KMS-11 (cell line): ENCODE measurements at regions not wholly inside any gene's neighbourhood (a gene's known extent, or its start where the extent isn't known, plus 50 kb on each side); places are given as distances from the start of the nearest gene placed in this dataset.

Experiments used
- H2AFZ ChIP-seq: fragments of 200-600 bp; sonication (generic); 2 replicates; pipeline ENCODE4 v1.6.1; 2016; ENCODE audit warnings: antibody characterized with exemption, mixed run types, low read depth
- H3K27ac ChIP-seq: fragments of 200-600 bp; sonication (generic); 2 replicates; pipeline ENCODE4 v1.6.1; 2016; ENCODE audit warnings: mild to moderate bottlenecking, mixed run types
- H3K27me3 ChIP-seq: fragments of 200-600 bp; sonication (generic); 2 replicates; pipeline ENCODE4 v1.6.1; 2017; ENCODE audit warnings: mild to moderate bottlenecking, low read depth, mixed run types, moderate library complexity; ENCODE audit not compliant: insufficient read depth
- H3K36me3 ChIP-seq: fragments of 200-600 bp; sonication (generic); 2 replicates; pipeline ENCODE4 v1.6.1; 2017; ENCODE audit warnings: mild to moderate bottlenecking, mixed run types; ENCODE audit not compliant: insufficient read depth
- H3K4me1 ChIP-seq: fragments of 200-600 bp; sonication (generic); 2 replicates; pipeline ENCODE4 v1.6.1; 2016; ENCODE audit warnings: mild to moderate bottlenecking, low read depth, mixed run types; ENCODE audit not compliant: poor library complexity, severe bottlenecking
- H3K4me2 ChIP-seq: fragments of 200-600 bp; sonication (generic); 2 replicates; pipeline ENCODE4 v1.7.0; 2016; ENCODE audit warnings: mild to moderate bottlenecking, mixed run types
- H3K4me3 ChIP-seq: fragments of 200-600 bp; sonication (generic); IDR thresholded peaks from 2 replicates; pipeline ENCODE4 v1.6.1; 2017; ENCODE audit warnings: low read depth, low read length, mixed read lengths; ENCODE audit not compliant: insufficient read depth
- H3K79me2 ChIP-seq: fragments of 200-600 bp; sonication (generic); 2 replicates; pipeline ENCODE4 v1.6.1; 2016; ENCODE audit warnings: low read depth, mixed run types; ENCODE audit not compliant: insufficient read depth
- H3K9ac ChIP-seq: fragments of 200-600 bp; sonication (generic); 2 replicates; pipeline ENCODE4 v1.6.1; 2016; ENCODE audit warnings: mild to moderate bottlenecking, mixed run types
- H4K20me1 ChIP-seq: fragments of 200-600 bp; sonication (generic); 2 replicates; pipeline ENCODE4 v1.6.1; 2016; ENCODE audit warnings: mild to moderate bottlenecking, mixed run types; ENCODE audit not compliant: insufficient read depth
- TF ChIP-seq, protein P1 (sequence below): fragments of 200-600 bp; sonication (generic); conservative IDR thresholded peaks from 2 replicates; pipeline ENCODE4 v1.6.1; 2017; ENCODE audit warnings: low read depth, mild to moderate bottlenecking, antibody characterized with exemption, low read length, moderate library complexity, mixed read lengths

DNA sequence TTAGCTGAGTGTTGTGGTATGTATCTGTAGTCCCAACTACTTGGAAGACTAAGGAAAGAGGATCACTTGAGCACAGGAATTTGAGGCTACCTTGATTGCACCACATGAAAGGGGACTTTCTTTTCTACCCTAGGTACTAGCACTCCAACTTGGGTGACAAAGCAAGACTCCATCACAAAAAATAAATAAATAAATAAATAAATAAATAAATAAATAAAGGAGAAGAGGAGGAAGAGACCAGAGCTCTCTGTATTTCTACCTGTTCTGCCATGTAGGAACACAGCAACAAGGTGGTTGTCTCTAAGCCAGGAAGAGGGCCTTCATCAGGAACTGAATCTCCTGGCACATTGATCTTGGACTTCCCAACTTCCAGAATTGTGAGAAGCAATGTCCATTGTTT, 118.6 kb downstream of the HMHB1 start:
- Histone ChIP-seq H3K27ac (no peak overlapping the region), H2AFZ (no peak overlapping the region), H3K4me3 (no peak overlapping the region), H4K20me1 (no peaks in the 10 kb centered on the region), H3K9ac (no peak overlapping the region), H3K4me1 (no peaks in the 10 kb centered on the region), H3K27me3 (no peaks in the 10 kb centered on the region), H3K79me2 (no peaks in the 10 kb centered on the region), H3K36me3 (no peaks in the 10 kb centered on the region), H3K4me2 (no peak overlapping the region)
- TF ChIP-seq, protein P1, sequence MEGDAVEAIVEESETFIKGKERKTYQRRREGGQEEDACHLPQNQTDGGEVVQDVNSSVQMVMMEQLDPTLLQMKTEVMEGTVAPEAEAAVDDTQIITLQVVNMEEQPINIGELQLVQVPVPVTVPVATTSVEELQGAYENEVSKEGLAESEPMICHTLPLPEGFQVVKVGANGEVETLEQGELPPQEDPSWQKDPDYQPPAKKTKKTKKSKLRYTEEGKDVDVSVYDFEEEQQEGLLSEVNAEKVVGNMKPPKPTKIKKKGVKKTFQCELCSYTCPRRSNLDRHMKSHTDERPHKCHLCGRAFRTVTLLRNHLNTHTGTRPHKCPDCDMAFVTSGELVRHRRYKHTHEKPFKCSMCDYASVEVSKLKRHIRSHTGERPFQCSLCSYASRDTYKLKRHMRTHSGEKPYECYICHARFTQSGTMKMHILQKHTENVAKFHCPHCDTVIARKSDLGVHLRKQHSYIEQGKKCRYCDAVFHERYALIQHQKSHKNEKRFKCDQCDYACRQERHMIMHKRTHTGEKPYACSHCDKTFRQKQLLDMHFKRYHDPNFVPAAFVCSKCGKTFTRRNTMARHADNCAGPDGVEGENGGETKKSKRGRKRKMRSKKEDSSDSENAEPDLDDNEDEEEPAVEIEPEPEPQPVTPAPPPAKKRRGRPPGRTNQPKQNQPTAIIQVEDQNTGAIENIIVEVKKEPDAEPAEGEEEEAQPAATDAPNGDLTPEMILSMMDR: no peak

DNA sequence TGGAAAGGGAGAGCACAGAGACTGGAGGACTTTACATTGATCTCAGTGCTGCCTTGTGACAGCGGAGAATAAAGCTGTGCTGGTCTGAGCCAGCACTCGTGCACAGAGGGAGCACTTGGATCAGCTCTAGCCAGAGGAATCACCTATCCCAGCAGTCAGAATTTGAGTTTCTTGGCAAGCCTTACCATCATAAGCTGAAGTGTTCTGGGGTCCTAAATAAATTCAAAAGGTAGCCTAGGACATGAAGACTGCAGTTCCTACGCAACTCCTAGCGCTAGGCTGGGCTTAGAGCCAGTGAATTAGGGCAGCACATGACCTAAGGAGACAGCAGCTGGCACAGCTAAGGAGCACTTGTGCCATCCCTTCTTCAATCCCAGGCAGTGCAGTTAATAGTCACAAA, 119.5 kb downstream of the HMHB1 start:
- Histone ChIP-seq H3K4me3 (no peak overlapping the region), H4K20me1 (no peaks in the 10 kb centered on the region), H3K79me2 (no peaks in the 10 kb centered on the region), H3K9ac (no peak overlapping the region), H2AFZ (no peak overlapping the region), H3K27me3 (no peaks in the 10 kb centered on the region), H3K36me3 (no peaks in the 10 kb centered on the region), H3K4me2 (no peak overlapping the region), H3K4me1 (no peaks in the 10 kb centered on the region), H3K27ac (no peak overlapping the region)
- TF ChIP-seq, protein P1: no peak

DNA sequence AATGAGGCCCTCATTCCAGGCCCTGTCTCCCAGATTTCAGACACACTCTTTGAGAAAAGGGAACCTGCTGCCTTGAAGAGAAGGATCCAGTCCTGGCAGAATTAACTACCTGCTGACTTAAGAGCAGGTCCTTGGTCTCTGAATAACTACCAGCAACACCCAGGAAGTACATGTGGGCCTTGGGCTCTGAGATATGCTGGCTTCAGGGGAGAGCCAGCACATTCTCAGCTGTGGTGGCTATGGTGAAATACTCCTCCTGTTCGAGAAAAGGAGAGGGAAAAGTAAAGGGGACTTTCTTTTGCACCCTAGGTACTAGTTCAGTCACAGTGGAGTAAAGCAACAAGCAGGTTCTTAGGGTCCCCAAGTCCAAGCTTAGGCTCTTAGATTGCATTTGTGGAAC, 120.0 kb downstream of the HMHB1 start:
- Histone ChIP-seq H2AFZ (no peak overlapping the region), H3K9ac (no peak overlapping the region), H3K4me1 (no peaks in the 10 kb centered on the region), H3K4me3 (no peak overlapping the region), H3K79me2 (no peaks in the 10 kb centered on the region), H3K27me3 (no peaks in the 10 kb centered on the region), H4K20me1 (no peaks in the 10 kb centered on the region), H3K4me2 (no peak overlapping the region), H3K36me3 (no peaks in the 10 kb centered on the region), H3K27ac (no peak overlapping the region)
- TF ChIP-seq, protein P1: no peak

DNA sequence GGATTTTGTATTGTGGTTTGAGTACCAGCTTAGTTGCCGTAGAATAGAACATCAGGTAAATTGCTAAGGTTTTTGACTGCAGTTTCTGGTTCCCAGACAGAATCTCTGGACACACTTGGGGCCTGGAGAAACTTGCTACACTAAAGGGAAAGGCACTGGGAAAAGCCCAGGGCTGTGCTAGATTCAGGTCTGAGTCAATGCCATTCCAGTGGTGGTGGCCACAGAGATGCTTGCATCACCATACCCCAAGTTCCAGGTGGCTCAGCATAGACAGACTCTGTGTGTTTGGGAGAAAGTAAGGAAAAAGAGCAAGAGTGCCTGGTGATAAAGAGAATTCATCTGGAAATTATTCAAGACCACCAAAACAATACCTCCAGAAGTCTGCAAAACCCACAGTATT, 120.6 kb downstream of the HMHB1 start:
- Histone ChIP-seq H2AFZ (no peak overlapping the region), H3K27me3 (no peaks in the 10 kb centered on the region), H3K4me1 (no peaks in the 10 kb centered on the region), H3K4me3 (no peak overlapping the region), H3K4me2 (no peak overlapping the region), H3K9ac (no peak overlapping the region), H3K27ac (no peak overlapping the region), H3K79me2 (no peaks in the 10 kb centered on the region), H3K36me3 (no peaks in the 10 kb centered on the region), H4K20me1 (no peaks in the 10 kb centered on the region)
- TF ChIP-seq, protein P1: no peak

DNA sequence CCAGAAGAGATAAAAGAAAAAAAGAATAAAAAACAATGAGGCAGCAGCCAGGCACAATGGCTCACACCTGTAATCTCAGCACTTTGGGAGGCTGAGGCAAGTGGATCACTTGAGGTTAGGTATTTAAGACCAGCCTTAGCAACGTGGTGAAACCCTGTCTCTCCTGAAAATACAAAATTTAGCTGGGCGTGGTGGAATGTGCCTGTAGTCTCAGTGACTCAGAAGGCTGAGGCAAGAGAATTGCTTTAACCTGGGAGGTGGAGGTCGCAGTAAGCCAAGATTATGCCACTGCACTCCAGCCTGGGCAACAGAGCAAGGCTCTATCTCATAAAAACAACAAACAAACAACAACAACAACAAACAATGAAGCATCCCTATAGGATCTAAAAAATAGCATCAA, 121.5 kb downstream of the HMHB1 start:
- Histone ChIP-seq H3K4me2 (no peak overlapping the region), H3K27ac (no peak overlapping the region), H3K9ac (no peak overlapping the region), H3K36me3 (no peaks in the 10 kb centered on the region), H4K20me1 (no peaks in the 10 kb centered on the region), H3K27me3 (no peaks in the 10 kb centered on the region), H3K4me1 (no peaks in the 10 kb centered on the region), H3K79me2 (no peaks in the 10 kb centered on the region), H2AFZ (no peak overlapping the region), H3K4me3 (no peak overlapping the region)
- TF ChIP-seq, protein P1: no peak
